ENCODE measurements at regions not wholly inside any gene's neighbourhood (a gene's known extent, or its start where the extent isn't known, plus 50 kb on each side); places are given as distances from the start of the nearest gene placed in this dataset.

- TF ChIP-seq POLR2A (IDR thresholded peaks at IDR 0.05): no peak
- TF ChIP-seq CTCF (IDR thresholded peaks at IDR 0.05): no peak
These were observed 68.3 kb upstream of the CECR2 start for GRCh38 chr22:17300926-17301325.

Data from lower leg skin (tissue), 3 donors.